GM18858 (cell line): ENCODE measurements at regions not wholly inside any gene's neighbourhood (a gene's known extent, or its start where the extent isn't known, plus 50 kb on each side); places are given as distances from the start of the nearest gene placed in this dataset.
"Not testable (repeated sequence)": the region's sequence is repeated elsewhere in the genome, so short reads cannot be mapped to it uniquely, and the experiment has no call there.

Experiments used
- ATAC-seq: cut with Tn5 transposase; IDR thresholded peaks from one replicate; pipeline ENCODE4 v1.9.1; 2021; ENCODE audit not compliant: unreplicated experiment

DNA sequence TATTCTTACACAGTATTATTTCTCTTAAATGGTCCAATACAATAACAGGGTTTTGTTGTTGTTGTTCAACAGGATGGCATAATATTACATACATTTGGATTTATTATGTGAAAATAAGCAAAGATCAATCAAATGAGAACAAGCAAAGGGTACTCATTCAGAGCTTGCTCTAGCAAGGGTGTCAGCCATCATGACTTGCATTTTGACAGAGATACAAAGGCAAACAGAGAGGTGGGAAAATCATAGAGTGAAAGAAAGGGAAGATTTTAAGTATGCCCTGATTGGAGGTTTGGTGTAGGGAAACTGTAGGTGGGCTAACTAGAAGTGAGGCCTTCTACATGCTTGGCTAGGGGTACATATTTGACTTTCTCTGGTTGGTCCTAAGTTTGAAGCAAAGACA lies 109.1 kb upstream of the BCHE start:
- no peak for ATAC-seq

DNA sequence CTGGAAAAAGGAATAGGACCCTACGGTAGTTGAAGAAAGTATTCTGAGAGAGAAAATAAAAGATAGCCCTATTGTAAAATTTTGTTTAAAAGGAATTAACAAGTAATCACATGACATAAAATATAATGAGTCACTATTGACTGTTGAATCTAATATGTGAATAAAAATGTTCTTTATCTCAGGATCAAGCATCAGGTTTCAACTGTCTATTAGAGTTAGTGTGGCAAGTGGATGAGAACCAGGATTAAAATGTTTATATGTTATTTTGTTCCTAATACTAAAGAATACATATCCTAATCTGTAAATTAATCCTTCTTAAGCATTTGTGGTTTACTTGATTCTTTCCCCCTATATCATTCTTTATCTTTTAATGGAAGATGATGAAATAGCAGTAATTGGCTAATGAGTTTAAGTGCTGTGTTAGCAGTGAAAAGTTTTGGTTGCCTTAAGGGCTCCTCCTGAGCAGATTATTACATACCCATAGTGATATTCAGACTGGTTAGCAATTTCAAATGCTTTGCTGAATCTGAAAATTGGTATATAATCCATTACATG lies 101.8 kb upstream of the BCHE start:
- no peak for ATAC-seq

DNA sequence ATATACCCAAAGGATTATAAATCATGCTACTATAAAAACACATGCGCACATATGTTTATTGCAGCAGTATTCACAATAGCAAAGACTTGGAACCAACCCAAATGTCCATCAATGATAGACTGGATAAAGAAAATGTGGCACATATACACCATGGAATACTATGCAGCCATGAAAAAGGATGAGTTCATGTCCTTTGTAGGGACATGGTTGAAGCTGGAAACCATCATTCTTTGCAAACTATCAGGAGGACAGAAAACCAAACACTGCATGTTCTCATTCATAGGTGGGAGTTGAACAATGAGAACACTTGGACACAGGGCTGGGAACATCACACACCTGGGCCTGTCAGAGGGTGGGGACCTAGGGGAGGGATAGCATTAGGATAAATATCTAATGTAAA lies 98.9 kb upstream of the BCHE start:
- ATAC-seq = not testable (repeated sequence)

DNA sequence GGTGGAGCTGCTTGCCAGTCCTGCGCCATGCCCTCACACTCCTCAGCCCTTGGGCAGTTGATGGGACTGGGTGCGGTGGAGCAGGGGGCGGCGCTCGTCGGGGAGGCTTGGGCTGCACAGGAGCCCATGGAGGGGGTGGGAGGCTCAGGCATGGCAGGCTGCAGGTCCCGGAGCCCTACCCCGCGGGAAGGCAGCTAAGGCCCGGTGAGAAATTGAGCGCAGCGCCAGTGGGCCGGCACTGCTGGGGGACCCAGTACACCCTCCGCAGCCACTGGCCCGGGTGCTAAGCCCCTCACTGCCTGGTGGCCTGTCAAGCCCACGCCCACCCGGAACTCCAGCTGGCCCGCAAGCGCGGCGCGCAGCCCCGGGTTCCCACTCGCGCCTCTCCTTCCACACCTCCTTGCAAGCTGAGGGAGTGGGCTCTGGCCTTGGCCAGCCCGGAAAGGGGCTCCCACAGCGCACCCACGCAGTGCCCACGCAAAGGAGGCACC lies 87.1 kb upstream of the BCHE start:
- not testable (repeated sequence) for ATAC-seq

DNA sequence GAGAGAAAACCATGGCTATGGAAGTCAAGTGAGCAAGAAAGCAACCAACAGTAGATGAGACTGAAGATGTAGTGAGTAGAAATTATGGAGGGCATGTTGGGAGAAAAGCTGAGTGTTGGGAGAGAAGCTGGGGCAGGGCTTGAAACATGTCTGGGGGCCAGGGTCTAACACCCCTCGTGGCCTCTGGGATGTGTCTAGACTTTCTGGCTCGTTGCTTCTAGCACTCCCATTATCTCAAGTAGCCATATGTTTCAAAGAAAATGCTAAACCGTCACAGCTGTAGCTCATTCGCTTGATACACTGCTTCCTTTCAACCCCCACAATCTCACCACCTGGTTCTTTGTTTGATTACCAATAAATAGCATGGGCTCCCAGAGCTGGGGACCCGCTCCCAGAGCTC lies 83.8 kb upstream of the BCHE start:
- no peak for ATAC-seq

DNA sequence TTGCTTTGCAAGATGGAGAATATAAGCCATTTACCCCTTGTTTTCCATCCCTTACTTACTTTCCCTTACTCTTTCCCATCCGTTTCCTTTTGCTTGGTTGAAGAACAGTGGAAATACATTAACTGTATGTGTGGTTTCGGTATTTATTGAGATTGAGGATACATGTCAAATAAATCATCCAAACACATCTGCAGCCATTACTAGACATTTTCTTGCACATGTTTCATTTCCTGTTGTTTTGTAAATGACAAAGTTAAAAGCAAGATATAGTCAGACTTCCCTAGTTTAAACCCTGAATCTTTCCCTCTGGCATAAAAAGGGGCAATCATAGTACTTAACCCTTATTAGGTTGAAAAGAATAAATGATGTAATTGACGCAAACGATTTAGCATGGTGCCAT lies 82.1 kb upstream of the BCHE start:
- no peak for ATAC-seq

DNA sequence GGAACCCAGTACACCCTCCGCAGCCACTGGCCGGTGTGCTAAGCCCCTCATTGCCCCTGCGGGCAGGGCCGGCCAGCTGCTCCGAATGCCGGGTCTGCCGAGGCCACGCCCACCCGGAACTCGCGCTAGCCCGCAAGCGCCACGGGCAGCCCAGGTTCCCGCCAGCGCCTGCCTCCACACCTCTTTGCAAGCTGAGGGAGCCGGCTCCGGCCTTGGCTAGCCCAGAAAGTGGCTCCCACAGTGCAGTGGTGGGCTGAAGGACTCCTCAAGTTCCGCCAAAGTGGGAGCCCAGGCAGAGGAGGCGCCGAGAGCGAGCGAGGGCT lies 81.4 kb upstream of the BCHE start:
- ATAC-seq = no peak

DNA sequence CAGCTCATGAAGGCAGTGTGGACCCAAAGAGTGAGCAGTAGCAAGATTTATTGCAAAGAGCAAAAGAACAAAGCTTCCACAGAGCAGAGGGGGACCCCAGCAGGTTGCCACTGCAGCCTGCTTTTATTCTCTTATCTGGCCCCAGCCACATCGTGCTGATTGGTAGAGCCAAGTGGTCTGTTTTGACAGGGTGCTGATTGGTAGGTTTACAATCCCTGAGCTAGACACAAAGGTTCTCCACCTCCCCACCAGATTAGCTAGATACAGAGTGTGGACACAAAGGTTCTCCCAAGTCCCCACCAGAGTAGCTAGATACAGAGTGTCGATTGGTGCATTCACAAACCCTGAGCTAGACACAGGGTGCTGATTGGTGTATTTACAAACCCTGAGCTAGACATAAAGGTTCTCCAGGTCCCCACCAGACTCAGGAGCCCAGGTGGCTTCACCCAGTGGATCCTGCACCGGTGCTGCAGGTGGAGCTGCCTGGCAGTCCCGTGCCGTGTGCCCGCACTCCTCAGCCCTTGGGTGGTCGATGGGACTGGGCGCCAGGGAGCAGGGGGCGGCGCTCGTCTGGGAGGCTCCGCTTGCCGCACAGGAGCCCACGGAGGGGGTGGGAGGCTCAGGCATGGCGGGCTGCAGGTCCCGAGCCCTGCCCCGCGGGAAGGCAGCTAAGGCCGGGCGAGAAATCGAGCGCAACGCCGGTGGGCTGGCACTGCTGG lies 80.9 kb upstream of the BCHE start:
- not testable (repeated sequence) for ATAC-seq

DNA sequence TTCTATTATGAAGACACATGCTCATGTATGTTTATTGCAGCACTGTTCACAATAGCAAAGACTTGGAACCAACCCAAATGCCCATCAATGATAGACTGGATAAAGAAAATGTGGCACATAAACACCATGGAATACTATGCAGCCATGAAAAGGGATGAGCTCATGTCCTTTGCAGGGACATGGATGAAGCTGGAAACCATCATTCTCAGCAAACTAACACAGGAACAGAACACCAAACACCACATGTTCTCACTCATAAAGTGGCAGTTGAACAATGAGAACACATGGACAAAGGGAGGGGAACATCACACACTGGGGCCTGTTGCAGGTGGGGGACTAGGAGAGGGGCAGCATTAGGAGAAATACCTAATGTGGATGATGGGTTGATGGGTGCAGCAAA lies 77.9 kb upstream of the BCHE start:
- not testable (repeated sequence) for ATAC-seq

DNA sequence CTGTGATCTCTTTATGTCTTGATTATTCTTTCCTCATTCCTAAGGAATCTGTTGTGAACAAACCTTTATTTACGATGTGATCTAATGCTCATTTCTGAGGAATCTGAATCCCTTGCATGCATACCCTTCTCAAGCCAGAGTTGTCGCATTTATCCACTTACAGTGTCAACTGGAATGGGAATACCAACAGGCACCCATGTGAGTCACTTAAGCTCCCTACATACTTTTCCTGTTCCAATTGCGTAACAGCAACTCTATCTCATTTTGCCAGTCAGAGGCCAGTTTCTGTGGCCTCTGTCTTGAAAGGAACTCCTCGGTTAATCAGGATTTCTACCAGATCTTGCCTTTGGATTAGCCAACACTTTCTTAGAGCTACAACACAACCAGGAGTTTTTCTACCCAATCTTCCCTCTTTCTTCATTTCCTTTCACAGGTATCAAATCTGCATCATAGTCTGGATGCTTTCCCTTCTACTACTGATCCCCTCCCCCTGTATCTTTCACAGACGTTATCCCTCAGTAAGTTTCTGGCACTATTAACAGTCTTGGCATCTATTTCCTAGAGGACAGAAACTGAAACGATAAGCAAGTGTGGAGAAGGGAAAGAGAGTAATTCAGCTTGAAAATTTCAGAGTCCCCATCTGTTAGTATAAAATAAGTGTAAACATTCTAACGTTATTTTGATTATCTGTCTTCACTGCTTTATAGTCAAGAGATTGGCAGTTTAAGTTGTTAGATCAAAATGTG lies 66.8 kb upstream of the BCHE start:
- no peak for ATAC-seq

DNA sequence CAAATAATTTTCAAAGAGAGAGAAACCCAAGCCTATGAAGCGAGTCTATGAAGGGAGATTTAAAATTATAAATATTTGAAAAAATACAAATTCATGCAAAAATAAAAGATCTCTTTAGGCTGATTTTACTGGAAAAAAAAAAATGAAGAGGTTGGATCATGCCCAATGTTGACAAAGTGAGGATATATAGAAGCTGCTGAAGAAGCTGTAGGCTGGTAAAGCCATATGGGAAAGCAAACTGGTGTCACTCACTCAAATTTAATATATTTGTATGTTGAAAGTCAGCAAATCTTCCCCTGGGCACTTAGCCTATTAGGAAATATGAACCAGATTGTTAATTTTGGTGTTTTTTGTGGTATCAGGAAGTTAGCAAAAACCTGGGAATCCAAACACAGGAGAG lies 61.8 kb upstream of the BCHE start:
- ATAC-seq = no peak

DNA sequence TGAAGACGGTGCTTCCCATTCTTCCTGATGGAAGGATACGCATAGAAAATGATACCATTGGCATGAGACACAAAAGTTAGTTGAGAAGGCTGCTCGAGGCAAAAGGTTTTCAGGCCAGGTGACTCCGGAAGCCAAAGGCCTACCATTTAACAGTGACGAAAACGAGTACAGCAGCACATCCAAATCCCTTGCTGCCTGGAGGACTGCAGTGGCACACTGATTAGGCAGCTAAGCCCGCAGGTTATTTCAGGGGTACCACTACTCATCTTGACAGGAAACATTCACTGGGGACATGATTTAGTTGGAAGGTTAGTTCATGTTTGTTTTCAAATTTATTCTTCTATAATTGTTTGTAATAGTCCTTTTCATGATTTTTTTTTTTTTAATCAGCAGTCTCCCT lies 59.9 kb upstream of the BCHE start:
- ATAC-seq = no peak

DNA sequence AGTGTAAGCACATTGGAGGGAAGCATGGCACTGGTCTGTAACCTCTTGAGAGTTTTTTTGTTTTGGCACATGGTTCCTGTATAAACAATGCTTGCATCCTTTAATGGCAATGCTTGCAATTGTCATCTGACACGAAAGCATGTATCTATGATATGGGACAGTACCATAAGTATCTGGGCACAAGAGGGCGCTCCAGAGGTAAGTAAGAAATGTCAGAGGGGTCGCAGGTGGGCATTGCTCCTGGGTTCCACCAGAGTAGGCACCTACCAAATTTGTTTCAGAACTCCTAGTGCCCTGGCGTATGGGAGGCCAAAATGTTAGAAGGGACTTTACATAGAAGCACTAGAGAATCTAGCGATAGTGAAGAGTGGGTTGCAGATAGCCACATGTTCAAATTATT lies 58.7 kb upstream of the BCHE start:
- ATAC-seq = no peak

DNA sequence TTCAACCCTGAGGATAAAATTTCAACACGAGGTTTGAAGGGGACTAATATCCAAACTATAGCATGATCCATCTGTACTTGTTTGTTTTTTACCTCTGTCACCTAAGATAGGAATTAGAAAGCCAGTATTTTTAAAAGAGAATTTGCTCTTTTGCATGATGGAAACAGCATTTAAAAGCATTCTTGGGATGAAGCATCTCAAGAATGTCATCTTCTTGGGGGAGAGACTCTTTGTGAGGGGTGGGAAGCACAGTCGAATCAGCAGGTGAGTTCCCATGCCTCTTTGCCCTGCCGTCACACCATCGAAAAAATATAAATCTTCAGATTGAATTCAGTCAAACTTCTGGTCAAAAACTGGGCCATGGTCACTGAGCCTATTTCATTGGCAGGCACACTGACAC lies 55.3 kb upstream of the BCHE start:
- no peak for ATAC-seq
